ENCODE measurements at regions not wholly inside any gene's neighbourhood (a gene's known extent, or its start where the extent isn't known, plus 50 kb on each side); places are given as distances from the start of the nearest gene placed in this dataset.

DNA sequence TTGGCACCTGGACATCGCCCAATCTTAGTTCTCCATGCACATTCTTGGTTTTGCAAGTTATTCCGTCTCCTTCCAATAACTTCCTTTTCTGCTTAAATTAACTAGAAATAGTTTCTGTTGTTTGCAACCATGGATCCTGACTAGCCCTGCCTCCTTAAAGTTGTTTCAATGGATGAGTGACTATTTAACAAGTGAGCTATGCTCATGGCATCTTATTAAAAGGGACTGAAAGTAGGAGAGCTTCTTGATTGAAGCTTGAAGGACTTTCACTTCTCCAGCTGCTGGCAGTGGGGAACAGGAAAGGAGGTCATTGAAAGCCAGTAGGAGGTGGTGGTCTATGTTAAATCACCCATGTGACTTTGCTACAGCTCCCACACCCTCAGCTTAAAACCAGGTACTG lies 466.8 kb downstream of the ARHGEF28 start:
- H3K27me3 ChIP-seq (ENCODE audit: low read length), result no peaks in the 10 kb centered on the region
- intact Hi-C loops (cut with micrococcal nuclease), result no loop called here
- no peaks in the 10 kb centered on the region for H3K79me2 ChIP-seq (ENCODE audit: low read length)
- DNase-seq (no peak), ATAC-seq (no peak)
- no peak overlapping the region for H2AFZ ChIP-seq (ENCODE audit: low read length)
- no peak overlapping the region for H3K4me3 ChIP-seq (ENCODE audit: low read length)
- no peaks in the 10 kb centered on the region for H3K36me3 ChIP-seq (ENCODE audit: low read depth, low read length)
- no peaks in the 10 kb centered on the region for H3K9me2 ChIP-seq (replicated peaks; ENCODE audit: low read length)
- peaks cover 30% of the 10 kb centered on the region for H3K4me1 ChIP-seq (ENCODE audit: insufficient read depth, low read length)
- H3K4me2 ChIP-seq (ENCODE audit: low read length), result no peak overlapping the region
- BruUV-seq (replicated peaks), result no TSS peak
- no peaks in the 10 kb centered on the region for H3K9me3 ChIP-seq (ENCODE audit: low read length)
- H3K27ac ChIP-seq (ENCODE audit: low read length), result no peak overlapping the region
- ChIA-PET CTCF (no interaction called here), POLR2A (ENCODE audit: unreplicated experiment) (interaction anchor here (0.6 kb wide), 1 partner anchor 454 kb away, joined by 3 read pairs; no protein-coding TSS in a partner anchor)
- no peak for TF ChIP-seq EZH2 (IDR thresholded peaks at IDR 0.05; ENCODE audit: low read length, unreplicated experiment)
- TF ChIP-seq, protein P1, sequence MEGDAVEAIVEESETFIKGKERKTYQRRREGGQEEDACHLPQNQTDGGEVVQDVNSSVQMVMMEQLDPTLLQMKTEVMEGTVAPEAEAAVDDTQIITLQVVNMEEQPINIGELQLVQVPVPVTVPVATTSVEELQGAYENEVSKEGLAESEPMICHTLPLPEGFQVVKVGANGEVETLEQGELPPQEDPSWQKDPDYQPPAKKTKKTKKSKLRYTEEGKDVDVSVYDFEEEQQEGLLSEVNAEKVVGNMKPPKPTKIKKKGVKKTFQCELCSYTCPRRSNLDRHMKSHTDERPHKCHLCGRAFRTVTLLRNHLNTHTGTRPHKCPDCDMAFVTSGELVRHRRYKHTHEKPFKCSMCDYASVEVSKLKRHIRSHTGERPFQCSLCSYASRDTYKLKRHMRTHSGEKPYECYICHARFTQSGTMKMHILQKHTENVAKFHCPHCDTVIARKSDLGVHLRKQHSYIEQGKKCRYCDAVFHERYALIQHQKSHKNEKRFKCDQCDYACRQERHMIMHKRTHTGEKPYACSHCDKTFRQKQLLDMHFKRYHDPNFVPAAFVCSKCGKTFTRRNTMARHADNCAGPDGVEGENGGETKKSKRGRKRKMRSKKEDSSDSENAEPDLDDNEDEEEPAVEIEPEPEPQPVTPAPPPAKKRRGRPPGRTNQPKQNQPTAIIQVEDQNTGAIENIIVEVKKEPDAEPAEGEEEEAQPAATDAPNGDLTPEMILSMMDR (conservative IDR thresholded peaks at IDR 0.05; ENCODE audit: low read depth, low read length), result no peak
- TF ChIP-seq EZH2phosphoT487 (IDR thresholded peaks at IDR 0.05; ENCODE audit: borderline replicate concordance, low read length), result no peak
- no peak overlapping the region for H3K9ac ChIP-seq (ENCODE audit: low read length)
- no peaks in the 10 kb centered on the region for H3F3A ChIP-seq (ENCODE audit: low read length, unreplicated experiment)
- no peaks in the 10 kb centered on the region for H4K20me1 ChIP-seq (ENCODE audit: low read length)

DNA sequence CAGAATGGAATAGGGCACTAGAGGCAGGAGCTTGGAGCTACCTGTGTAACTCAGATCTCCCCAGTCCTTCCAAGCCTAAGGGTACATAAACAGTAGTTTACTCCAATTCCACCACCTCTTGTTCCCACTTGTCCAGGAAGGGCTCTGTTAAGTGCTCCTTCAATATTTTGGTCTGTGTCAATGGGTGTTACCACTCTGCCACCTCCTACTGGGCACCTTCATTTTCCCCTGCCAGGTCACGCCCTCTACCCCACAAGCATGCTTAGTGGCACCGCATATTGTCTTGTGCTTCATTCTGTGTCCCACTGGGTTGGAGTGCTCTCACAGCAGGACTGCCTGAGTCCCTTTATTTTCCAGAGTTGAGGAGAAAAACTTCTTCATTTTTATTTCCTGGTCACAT lies 459.8 kb downstream of the ARHGEF28 start:
- Histone ChIP-seq H3K27ac (ENCODE audit: low read length) (no peak overlapping the region), H2AFZ (ENCODE audit: low read length) (no peak overlapping the region), H3K9me2 (replicated peaks; ENCODE audit: low read length) (no peaks in the 10 kb centered on the region), H3K27me3 (ENCODE audit: low read length) (no peaks in the 10 kb centered on the region), H3K36me3 (ENCODE audit: low read depth, low read length) (no peaks in the 10 kb centered on the region), H3K4me3 (ENCODE audit: low read length) (no peak overlapping the region), H3K9ac (ENCODE audit: low read length) (no peak overlapping the region), H4K20me1 (ENCODE audit: low read length) (no peaks in the 10 kb centered on the region), H3K79me2 (ENCODE audit: low read length) (no peaks in the 10 kb centered on the region), H3K4me2 (ENCODE audit: low read length) (no peak overlapping the region), H3K4me1 (ENCODE audit: insufficient read depth, low read length) (no peaks in the 10 kb centered on the region), H3F3A (ENCODE audit: low read length, unreplicated experiment) (no peaks in the 10 kb centered on the region), H3K9me3 (ENCODE audit: low read length) (no peaks in the 10 kb centered on the region)
- ATAC-seq, result no peak
- BruUV-seq (replicated peaks), result no TSS peak
- POLR2A ChIA-PET (ENCODE audit: unreplicated experiment), result no interaction called here
- DNase-seq, result no peak
- intact Hi-C loops (cut with micrococcal nuclease), result no loop called here
- TF ChIP-seq EZH2phosphoT487 (IDR thresholded peaks at IDR 0.05; ENCODE audit: borderline replicate concordance, low read length) (no peak), EZH2 (IDR thresholded peaks at IDR 0.05; ENCODE audit: low read length, unreplicated experiment) (no peak)
- TF ChIP-seq, protein P1 (conservative IDR thresholded peaks at IDR 0.05; ENCODE audit: low read depth, low read length), result no peak
- CTCF ChIA-PET, result no interaction called here

DNA sequence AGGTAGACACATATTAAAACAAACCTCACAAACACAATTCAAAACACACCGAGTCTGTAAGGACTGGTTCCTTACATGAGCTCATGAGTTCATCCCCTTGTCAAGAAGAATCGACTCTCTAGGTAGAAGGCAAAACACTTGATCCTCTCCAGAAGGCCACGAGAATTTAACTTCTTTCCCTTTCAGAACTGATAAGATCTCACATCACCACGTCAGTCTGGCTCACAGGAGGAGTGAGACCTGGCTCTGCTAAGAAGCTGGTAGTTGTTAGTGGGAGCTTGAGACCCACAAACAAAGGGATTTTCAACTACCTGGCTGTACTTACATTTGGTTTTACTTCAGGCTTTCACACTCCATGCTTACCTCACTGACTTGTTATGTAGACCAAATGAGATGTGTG lies 459.2 kb downstream of the ARHGEF28 start:
- no peaks in the 10 kb centered on the region for H3K4me1 ChIP-seq (ENCODE audit: insufficient read depth, low read length)
- no peaks in the 10 kb centered on the region for H3F3A ChIP-seq (ENCODE audit: low read length, unreplicated experiment)
- no peaks in the 10 kb centered on the region for H3K27me3 ChIP-seq (ENCODE audit: low read length)
- H2AFZ ChIP-seq (ENCODE audit: low read length), result no peak overlapping the region
- no peak overlapping the region for H3K27ac ChIP-seq (ENCODE audit: low read length)
- H3K9me2 ChIP-seq (replicated peaks; ENCODE audit: low read length), result no peaks in the 10 kb centered on the region
- ATAC-seq (no peak), DNase-seq (peak; percentile 44)
- BruUV-seq (replicated peaks), result no TSS peak
- CTCF ChIA-PET, result no interaction called here
- no peak overlapping the region for H3K9ac ChIP-seq (ENCODE audit: low read length)
- no peak for TF ChIP-seq EZH2phosphoT487 (IDR thresholded peaks at IDR 0.05; ENCODE audit: borderline replicate concordance, low read length)
- no peaks in the 10 kb centered on the region for H3K79me2 ChIP-seq (ENCODE audit: low read length)
- H3K4me2 ChIP-seq (ENCODE audit: low read length), result no peak overlapping the region
- H3K36me3 ChIP-seq (ENCODE audit: low read depth, low read length), result no peaks in the 10 kb centered on the region
- H3K4me3 ChIP-seq (ENCODE audit: low read length), result no peak overlapping the region
- intact Hi-C loops (cut with micrococcal nuclease), result no loop called here
- H3K9me3 ChIP-seq (ENCODE audit: low read length), result no peaks in the 10 kb centered on the region
- H4K20me1 ChIP-seq (ENCODE audit: low read length), result no peaks in the 10 kb centered on the region
- POLR2A ChIA-PET (ENCODE audit: unreplicated experiment), result no interaction called here
